ENCODE measurements at regions not wholly inside any gene's neighbourhood (a gene's known extent, or its start where the extent isn't known, plus 50 kb on each side); places are given as distances from the start of the nearest gene placed in this dataset.

GRCh38 chr2:7983451-7983850 is 698.4 kb upstream of the ID2 start:
- Histone ChIP-seq H3K27me3 (ENCODE audit: control insufficient read depth, low read length) (no peaks in the 10 kb centered on the region), H3K4me2 (ENCODE audit: low read length) (no peak overlapping the region), H3K36me3 (ENCODE audit: control insufficient read depth, low read length) (no peaks in the 10 kb centered on the region), H3K27ac (ENCODE audit: low read depth, low read length) (no peak overlapping the region), H3K4me1 (ENCODE audit: control insufficient read depth, low read length) (no peaks in the 10 kb centered on the region), H3K9me3 (ENCODE audit: control insufficient read depth, insufficient read depth, low read length) (peaks cover 6% of the 10 kb centered on the region; the same call in 1 of the 2 replicates), H3F3A (ENCODE audit: control insufficient read depth, insufficient read depth) (no peaks in the 10 kb centered on the region), H3K79me2 (ENCODE audit: control insufficient read depth, low read length) (no peaks in the 10 kb centered on the region), H4K20me1 (ENCODE audit: control insufficient read depth, insufficient read depth, low read depth, low read length) (no peaks in the 10 kb centered on the region), H3K4me3 (ENCODE audit: low read length) (no peak overlapping the region), H3K9me2 (replicated peaks; ENCODE audit: control insufficient read depth, low read length) (no peaks in the 10 kb centered on the region)
- TF ChIP-seq EZH2phosphoT487 (IDR thresholded peaks at IDR 0.05; ENCODE audit: borderline replicate concordance, low read length) (no peak), CTCF (IDR thresholded peaks at IDR 0.05; ENCODE audit: low read depth, low read length, poor library complexity, severe bottlenecking) (no peak)

- TF ChIP-seq EZH2phosphoT487 (IDR thresholded peaks at IDR 0.05; ENCODE audit: borderline replicate concordance, low read length) = no peak
- TF ChIP-seq CTCF (IDR thresholded peaks at IDR 0.05; ENCODE audit: low read depth, low read length, poor library complexity, severe bottlenecking) = no peak
- Histone ChIP-seq H3K4me2 (ENCODE audit: low read length) (no peak overlapping the region), H3K9me2 (replicated peaks; ENCODE audit: control insufficient read depth, low read length) (no peaks in the 10 kb centered on the region), H3K9me3 (ENCODE audit: control insufficient read depth, insufficient read depth, low read length) (peaks cover 6% of the 10 kb centered on the region; the same call in 1 of the 2 replicates), H3K79me2 (ENCODE audit: control insufficient read depth, low read length) (no peaks in the 10 kb centered on the region), H4K20me1 (ENCODE audit: control insufficient read depth, insufficient read depth, low read depth, low read length) (no peaks in the 10 kb centered on the region), H3F3A (ENCODE audit: control insufficient read depth, insufficient read depth) (no peaks in the 10 kb centered on the region), H3K4me1 (ENCODE audit: control insufficient read depth, low read length) (no peaks in the 10 kb centered on the region), H3K36me3 (ENCODE audit: control insufficient read depth, low read length) (no peaks in the 10 kb centered on the region), H3K27me3 (ENCODE audit: control insufficient read depth, low read length) (no peaks in the 10 kb centered on the region), H3K27ac (ENCODE audit: low read depth, low read length) (no peak overlapping the region), H3K4me3 (ENCODE audit: low read length) (no peak overlapping the region)
Measured at GRCh38 chr2:7983912-7984311, 697.9 kb upstream of the ID2 start.

- TF ChIP-seq EZH2phosphoT487 (IDR thresholded peaks at IDR 0.05; ENCODE audit: borderline replicate concordance, low read length) (no peak), CTCF (IDR thresholded peaks at IDR 0.05; ENCODE audit: low read depth, low read length, poor library complexity, severe bottlenecking) (no peak)
- peaks cover 6% of the 10 kb centered on the region; the same call in 1 of the 2 replicates for H3K9me3 ChIP-seq (ENCODE audit: control insufficient read depth, insufficient read depth, low read length)
- H3K4me3 ChIP-seq (ENCODE audit: low read length) = no peak overlapping the region
- no peak overlapping the region for H3K4me2 ChIP-seq (ENCODE audit: low read length)
- H3K27ac ChIP-seq (ENCODE audit: low read depth, low read length) = no peak overlapping the region
- no peaks in the 10 kb centered on the region for H3K79me2 ChIP-seq (ENCODE audit: control insufficient read depth, low read length)
- H3K4me1 ChIP-seq (ENCODE audit: control insufficient read depth, low read length) = no peaks in the 10 kb centered on the region
- no peaks in the 10 kb centered on the region for H3K27me3 ChIP-seq (ENCODE audit: control insufficient read depth, low read length)
- no peaks in the 10 kb centered on the region for H3F3A ChIP-seq (ENCODE audit: control insufficient read depth, insufficient read depth)
- no peaks in the 10 kb centered on the region for H3K9me2 ChIP-seq (replicated peaks; ENCODE audit: control insufficient read depth, low read length)
- no peaks in the 10 kb centered on the region for H4K20me1 ChIP-seq (ENCODE audit: control insufficient read depth, insufficient read depth, low read depth, low read length)
- no peaks in the 10 kb centered on the region for H3K36me3 ChIP-seq (ENCODE audit: control insufficient read depth, low read length)
Measured at GRCh38 chr2:7984693-7985353, 697.0 kb upstream of the ID2 start.

All from DOHH2 (cell line).